NB4 (cell line): ENCODE measurements at regions not wholly inside any gene's neighbourhood (a gene's known extent, or its start where the extent isn't known, plus 50 kb on each side); places are given as distances from the start of the nearest gene placed in this dataset.
"Not testable (repeated sequence)": the region's sequence is repeated elsewhere in the genome, so short reads cannot be mapped to it uniquely, and the experiment has no call there.

ENCODE experiments used
- DNase-seq: peaks from one replicate; pipeline ENCODE4 v3.0.0; 2010; ENCODE audit warnings: low read depth
- H3K4me3 ChIP-seq: one replicate; pipeline ENCODE4 v1.5.1; 2011; ENCODE audit warnings: mild to moderate bottlenecking, low read depth, low read length, moderate library complexity
- MYC ChIP-seq: IDR thresholded peaks from 2 replicates; pipeline ENCODE4 v1.6.1; 2011; ENCODE audit warnings: low read depth, low read length
- POLR2A ChIP-seq: IDR thresholded peaks from 2 replicates; pipeline ENCODE4 v1.6.1; 2011; ENCODE audit warnings: mild to moderate bottlenecking; ENCODE audit not compliant: insufficient read length; ENCODE audit errors: extremely low read depth
- TF ChIP-seq, protein P1 (sequence below): IDR thresholded peaks from 2 replicates; pipeline ENCODE4 v1.6.1; 2011; ENCODE audit warnings: low read depth, low read length
- TF ChIP-seq, protein P2 (sequence below): IDR thresholded peaks from one replicate; pipeline ENCODE4 v1.5.1; 2012; ENCODE audit warnings: low read depth, low read length

DNA sequence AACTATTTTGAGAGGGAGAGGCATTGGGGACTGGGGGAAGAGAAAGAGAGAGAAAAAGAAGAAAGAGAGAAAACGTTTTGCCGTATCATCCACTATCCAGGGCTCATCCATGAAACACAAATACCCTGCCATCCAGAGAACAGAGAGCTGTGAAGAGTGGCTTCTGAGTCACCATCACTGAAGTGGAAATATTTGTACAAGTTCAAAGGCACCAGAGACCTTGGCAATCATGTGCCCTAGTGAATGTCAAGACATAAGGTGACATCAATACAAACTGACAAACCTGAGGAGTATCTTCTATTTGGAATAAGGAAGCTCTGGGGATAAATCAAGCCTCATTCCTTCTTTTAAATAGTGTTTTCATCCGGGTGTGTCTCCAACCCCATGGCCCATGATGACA is 197.2 kb upstream of the PROX1 start:
- DNase-seq, result no peak
- no peak overlapping the region for H3K4me3 ChIP-seq
- no peak for TF ChIP-seq POLR2A
- TF ChIP-seq, protein P1, sequence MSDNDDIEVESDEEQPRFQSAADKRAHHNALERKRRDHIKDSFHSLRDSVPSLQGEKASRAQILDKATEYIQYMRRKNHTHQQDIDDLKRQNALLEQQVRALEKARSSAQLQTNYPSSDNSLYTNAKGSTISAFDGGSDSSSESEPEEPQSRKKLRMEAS, result no peak
- TF ChIP-seq MYC, result no peak
- TF ChIP-seq, protein P2, sequence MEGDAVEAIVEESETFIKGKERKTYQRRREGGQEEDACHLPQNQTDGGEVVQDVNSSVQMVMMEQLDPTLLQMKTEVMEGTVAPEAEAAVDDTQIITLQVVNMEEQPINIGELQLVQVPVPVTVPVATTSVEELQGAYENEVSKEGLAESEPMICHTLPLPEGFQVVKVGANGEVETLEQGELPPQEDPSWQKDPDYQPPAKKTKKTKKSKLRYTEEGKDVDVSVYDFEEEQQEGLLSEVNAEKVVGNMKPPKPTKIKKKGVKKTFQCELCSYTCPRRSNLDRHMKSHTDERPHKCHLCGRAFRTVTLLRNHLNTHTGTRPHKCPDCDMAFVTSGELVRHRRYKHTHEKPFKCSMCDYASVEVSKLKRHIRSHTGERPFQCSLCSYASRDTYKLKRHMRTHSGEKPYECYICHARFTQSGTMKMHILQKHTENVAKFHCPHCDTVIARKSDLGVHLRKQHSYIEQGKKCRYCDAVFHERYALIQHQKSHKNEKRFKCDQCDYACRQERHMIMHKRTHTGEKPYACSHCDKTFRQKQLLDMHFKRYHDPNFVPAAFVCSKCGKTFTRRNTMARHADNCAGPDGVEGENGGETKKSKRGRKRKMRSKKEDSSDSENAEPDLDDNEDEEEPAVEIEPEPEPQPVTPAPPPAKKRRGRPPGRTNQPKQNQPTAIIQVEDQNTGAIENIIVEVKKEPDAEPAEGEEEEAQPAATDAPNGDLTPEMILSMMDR, result no peak

DNA sequence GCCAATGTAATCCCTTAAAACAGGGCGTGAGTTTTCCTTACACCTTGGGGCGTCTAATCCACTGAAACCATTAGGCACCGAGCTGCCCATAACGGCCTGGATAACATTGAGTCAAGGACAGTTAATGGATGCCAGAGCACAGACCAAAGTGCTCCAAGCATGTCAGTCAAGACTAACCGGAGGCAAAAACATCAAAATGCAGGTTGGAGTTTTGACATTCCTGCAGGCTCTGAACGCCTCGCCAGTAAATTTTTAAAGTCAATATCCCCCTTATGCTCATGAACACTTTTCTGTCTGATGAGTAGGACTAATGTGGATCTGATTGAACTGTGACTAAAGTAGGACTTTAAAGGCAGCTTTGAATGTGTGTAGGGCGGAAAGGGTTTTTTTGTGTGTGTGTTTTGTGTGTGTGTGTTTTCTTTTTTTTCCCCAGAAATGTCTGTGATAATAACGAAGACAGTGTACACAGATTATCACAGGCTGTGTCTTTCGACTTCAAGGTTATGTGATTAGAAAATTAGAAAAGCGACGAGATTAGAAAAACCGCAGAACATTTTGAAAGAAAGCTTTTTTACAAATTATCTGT is 194.2 kb upstream of the PROX1 start:
- no peak for DNase-seq
- H3K4me3 ChIP-seq, result no peak overlapping the region
- TF ChIP-seq POLR2A, result no peak

DNA sequence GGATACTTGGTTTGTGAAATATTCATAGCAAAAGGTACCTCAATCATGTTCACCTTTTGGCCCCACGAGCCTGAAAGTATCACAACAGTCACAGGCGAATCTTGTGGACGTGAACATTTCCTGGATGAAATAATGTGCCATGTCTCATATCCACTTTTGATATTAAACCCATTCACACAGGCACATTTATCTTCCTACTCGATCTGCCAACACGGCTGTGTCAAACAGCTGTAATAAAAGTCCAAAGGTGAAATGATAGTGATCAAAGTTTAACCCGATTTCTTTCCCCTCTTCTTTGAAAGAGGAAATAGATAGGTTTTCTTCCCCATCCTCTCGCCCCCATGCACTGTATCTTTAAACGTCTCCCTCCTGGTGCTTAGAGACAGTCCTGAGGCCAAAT is 191.2 kb upstream of the PROX1 start:
- TF ChIP-seq, protein P1, result no peak
- TF ChIP-seq POLR2A (no peak), MYC (no peak)
- TF ChIP-seq, protein P2, result no peak
- no peak for DNase-seq

DNA sequence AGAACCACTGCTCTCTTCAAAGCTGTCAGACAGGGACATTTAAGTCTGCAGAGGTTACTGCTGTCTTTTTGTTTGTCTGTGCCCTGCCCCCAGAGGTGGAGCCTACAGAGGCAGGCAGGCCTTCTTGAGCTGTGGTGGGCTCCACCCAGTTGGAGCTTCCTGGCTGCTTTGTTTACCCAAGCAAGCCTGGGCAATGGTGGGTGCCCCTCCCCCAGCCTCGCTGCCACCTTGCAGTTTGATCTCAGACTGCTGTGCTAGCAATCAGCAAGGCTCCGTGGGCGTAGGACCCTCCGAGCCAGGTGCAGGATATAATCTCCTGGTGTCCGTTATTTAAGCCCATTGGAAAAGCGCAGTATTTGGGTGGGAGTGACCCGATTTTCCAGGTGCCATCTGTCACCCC is 179.5 kb upstream of the PROX1 start:
- DNase-seq, H3K4me3 ChIP-seq: not testable (repeated sequence)

More for the DNA sequence above, 191.2 kb upstream of the PROX1 start:
- H3K4me3 ChIP-seq, result no peak overlapping the region

DNA sequence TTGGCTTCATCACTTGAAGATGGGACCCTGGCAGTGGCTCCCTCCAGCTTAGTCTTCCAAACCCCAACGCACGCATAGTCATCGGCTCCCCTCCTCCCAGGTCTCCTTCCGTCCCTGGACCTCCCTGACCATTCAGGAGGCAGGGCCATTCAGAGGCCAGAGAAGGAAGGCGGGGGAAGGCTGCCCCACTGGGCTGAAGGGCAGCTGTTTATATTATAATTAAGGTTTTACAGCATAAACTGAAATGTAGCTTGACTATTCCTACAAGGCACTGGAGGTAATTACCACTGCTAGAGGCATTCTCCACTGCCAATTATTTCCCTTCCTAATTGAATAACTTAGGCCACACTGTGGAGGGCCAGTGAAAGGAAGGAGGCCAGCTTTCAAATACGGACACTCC is 170.6 kb upstream of the PROX1 start:
- no peak overlapping the region for H3K4me3 ChIP-seq
- TF ChIP-seq, protein P2, result no peak
- no peak for TF ChIP-seq POLR2A
- TF ChIP-seq MYC, result no peak
- TF ChIP-seq, protein P1, result no peak

DNA sequence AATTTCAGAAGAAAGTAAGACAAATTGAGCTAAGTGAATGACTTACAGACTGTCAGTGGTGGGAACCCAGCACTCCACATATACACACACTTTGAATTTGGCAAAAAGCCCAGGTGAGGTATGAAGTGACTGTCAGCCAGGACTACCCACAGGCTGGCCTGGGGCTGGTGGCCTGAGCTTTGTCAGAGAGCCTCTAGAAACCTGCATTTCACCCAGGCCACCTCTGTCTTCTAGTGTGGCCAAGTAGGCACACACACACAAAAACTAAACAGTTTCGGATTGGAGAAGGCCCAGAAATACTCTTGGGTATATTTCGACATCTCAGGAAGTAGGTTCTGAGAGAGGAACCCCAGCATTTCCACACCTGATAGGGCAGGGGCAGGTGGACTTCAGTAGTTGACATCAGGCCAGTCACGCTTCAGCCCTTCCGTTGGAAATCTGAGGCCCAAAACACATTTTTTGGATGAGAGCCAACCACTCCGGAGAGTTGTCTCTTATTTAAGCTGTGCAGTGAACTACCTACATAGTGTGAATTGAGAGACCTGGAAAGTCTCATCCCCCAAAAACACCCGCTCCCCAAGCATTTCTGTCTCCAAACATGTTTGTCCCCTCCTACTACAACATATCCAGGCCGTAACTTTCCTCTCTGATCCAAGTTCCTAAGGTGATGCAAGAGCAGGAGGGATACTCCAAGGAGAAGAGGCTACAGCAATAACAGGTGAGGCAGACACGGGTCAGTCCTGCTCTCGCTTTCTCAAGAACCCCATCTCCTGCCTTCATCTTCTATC is 167.2 kb upstream of the PROX1 start:
- H3K4me3 ChIP-seq, result no peak overlapping the region
- no peak for DNase-seq
- TF ChIP-seq, protein P1, result no peak
- TF ChIP-seq POLR2A, result no peak
- TF ChIP-seq, protein P2, result no peak
- no peak for TF ChIP-seq MYC

More for the DNA sequence above, 170.6 kb upstream of the PROX1 start:
- DNase-seq, result no peak
